ENCODE measurements at regions not wholly inside any gene's neighbourhood (a gene's known extent, or its start where the extent isn't known, plus 50 kb on each side); places are given as distances from the start of the nearest gene placed in this dataset.
A peak's percentile ranks its signal among the peaks of the same experiment; 100 is the strongest.

DNA sequence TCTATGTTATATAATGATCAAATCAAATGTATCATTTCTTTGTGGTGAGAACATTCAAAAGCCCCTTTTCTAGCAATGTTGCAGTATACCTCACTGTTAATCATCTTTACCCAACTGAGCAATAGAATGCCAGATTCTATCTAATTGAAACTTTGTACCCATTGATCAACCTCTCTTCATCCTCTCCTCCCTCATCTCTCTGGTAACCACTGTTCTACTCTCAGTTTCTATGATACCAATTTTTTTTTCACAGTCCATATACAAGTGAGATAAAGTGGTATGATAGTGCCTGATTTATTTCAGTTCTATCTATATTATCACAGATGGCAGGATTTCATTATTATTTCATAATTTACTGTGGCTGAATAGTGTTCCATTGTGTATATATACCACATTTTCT lies 209.8 kb downstream of the SPCS3 start:
- TF ChIP-seq, protein P1, sequence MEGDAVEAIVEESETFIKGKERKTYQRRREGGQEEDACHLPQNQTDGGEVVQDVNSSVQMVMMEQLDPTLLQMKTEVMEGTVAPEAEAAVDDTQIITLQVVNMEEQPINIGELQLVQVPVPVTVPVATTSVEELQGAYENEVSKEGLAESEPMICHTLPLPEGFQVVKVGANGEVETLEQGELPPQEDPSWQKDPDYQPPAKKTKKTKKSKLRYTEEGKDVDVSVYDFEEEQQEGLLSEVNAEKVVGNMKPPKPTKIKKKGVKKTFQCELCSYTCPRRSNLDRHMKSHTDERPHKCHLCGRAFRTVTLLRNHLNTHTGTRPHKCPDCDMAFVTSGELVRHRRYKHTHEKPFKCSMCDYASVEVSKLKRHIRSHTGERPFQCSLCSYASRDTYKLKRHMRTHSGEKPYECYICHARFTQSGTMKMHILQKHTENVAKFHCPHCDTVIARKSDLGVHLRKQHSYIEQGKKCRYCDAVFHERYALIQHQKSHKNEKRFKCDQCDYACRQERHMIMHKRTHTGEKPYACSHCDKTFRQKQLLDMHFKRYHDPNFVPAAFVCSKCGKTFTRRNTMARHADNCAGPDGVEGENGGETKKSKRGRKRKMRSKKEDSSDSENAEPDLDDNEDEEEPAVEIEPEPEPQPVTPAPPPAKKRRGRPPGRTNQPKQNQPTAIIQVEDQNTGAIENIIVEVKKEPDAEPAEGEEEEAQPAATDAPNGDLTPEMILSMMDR (IDR thresholded peaks at IDR 0.05; ENCODE audit: extremely low read depth, low read depth, low read length): no peak
- Histone ChIP-seq H3K4me3 (ENCODE audit: insufficient read depth, low read length) (no peak overlapping the region), H3K79me2 (ENCODE audit: insufficient read depth, low read length) (no peaks in the 10 kb centered on the region), H3K4me1 (ENCODE audit: insufficient read depth, low read length) (peaks cover 15% of the 10 kb centered on the region), H3K4me2 (ENCODE audit: insufficient read depth, low read length) (no peak overlapping the region), H3K27ac (ENCODE audit: low read depth, low read length) (no peak overlapping the region), H2AFZ (ENCODE audit: low read length) (no peak overlapping the region), H3K27me3 (ENCODE audit: insufficient read depth, low read length) (no peaks in the 10 kb centered on the region), H3K9me3 (ENCODE audit: low read depth, low read length) (no peaks in the 10 kb centered on the region), H3K36me3 (ENCODE audit: insufficient read depth, low read length) (no peaks in the 10 kb centered on the region), H4K20me1 (ENCODE audit: insufficient read depth, low read length) (no peaks in the 10 kb centered on the region)
- DNase-seq (ENCODE audit: insufficient read length, low spot score, missing footprints): no peak

DNA sequence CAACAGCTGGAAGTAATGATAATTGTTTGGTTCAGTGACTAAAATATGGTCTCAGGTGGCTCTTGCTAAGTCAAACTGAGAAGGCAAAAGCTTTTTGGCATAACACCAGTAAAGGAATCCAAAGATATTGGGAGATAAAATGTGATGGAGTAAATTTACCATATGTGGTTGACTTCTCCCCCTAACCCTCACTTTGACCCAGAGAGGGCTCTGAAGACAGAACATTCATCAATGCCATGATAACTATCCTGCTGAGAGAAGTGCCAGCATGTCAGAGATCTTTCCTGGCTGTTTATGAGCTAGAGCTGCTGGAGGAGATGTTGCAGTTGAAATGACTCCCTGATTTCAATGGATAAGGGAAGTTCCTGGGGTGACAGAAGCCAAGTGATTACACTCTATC lies 213.4 kb downstream of the SPCS3 start:
- no peaks in the 10 kb centered on the region for H4K20me1 ChIP-seq (ENCODE audit: insufficient read depth, low read length)
- H3K79me2 ChIP-seq (ENCODE audit: insufficient read depth, low read length): no peaks in the 10 kb centered on the region
- H3K4me1 ChIP-seq (ENCODE audit: insufficient read depth, low read length): peaks cover 25% of the 10 kb centered on the region
- H3K27me3 ChIP-seq (ENCODE audit: insufficient read depth, low read length): no peaks in the 10 kb centered on the region
- no peak for DNase-seq (ENCODE audit: insufficient read length, low spot score, missing footprints)
- H3K4me2 ChIP-seq (ENCODE audit: insufficient read depth, low read length): no peak overlapping the region
- H2AFZ ChIP-seq (ENCODE audit: low read length): no peak overlapping the region
- H3K27ac ChIP-seq (ENCODE audit: low read depth, low read length): no peak overlapping the region
- no peaks in the 10 kb centered on the region for H3K36me3 ChIP-seq (ENCODE audit: insufficient read depth, low read length)
- TF ChIP-seq, protein P1 (IDR thresholded peaks at IDR 0.05; ENCODE audit: extremely low read depth, low read depth, low read length): no peak
- H3K4me3 ChIP-seq (ENCODE audit: insufficient read depth, low read length): no peak overlapping the region
- H3K9me3 ChIP-seq (ENCODE audit: low read depth, low read length): no peaks in the 10 kb centered on the region

DNA sequence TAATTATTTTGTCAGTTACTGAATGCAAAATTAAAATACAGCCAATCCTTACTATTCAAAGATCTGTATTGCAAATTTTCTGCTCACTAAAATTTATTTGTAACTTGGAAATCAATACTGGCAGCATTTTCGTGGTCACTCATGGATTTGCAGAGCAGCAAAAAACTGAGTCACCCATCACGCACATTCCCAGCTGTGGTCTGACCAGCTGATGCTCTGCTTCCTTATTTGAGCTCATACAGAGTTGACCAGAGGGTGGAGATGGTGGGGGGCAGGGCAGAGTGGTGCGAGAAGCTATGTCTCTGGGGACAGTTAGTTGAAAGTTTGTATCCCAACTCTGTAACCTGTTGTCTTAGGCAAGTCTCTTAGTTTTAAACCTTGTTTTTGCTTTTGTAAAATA lies 214.8 kb downstream of the SPCS3 start:
- H3K79me2 ChIP-seq (ENCODE audit: insufficient read depth, low read length): no peaks in the 10 kb centered on the region
- H3K4me2 ChIP-seq (ENCODE audit: insufficient read depth, low read length): peak overlapping the region; percentile 18
- H3K9me3 ChIP-seq (ENCODE audit: low read depth, low read length): no peaks in the 10 kb centered on the region
- no peak overlapping the region for H3K4me3 ChIP-seq (ENCODE audit: insufficient read depth, low read length)
- H4K20me1 ChIP-seq (ENCODE audit: insufficient read depth, low read length): no peaks in the 10 kb centered on the region
- DNase-seq (ENCODE audit: insufficient read length, low spot score, missing footprints): peak; percentile 85
- TF ChIP-seq, protein P1 (IDR thresholded peaks at IDR 0.05; ENCODE audit: extremely low read depth, low read depth, low read length): no peak
- no peaks in the 10 kb centered on the region for H3K36me3 ChIP-seq (ENCODE audit: insufficient read depth, low read length)
- peaks cover 37% of the 10 kb centered on the region for H3K4me1 ChIP-seq (ENCODE audit: insufficient read depth, low read length)
- H3K27me3 ChIP-seq (ENCODE audit: insufficient read depth, low read length): no peaks in the 10 kb centered on the region
- no peak overlapping the region for H2AFZ ChIP-seq (ENCODE audit: low read length)
- no peak overlapping the region for H3K27ac ChIP-seq (ENCODE audit: low read depth, low read length)

DNA sequence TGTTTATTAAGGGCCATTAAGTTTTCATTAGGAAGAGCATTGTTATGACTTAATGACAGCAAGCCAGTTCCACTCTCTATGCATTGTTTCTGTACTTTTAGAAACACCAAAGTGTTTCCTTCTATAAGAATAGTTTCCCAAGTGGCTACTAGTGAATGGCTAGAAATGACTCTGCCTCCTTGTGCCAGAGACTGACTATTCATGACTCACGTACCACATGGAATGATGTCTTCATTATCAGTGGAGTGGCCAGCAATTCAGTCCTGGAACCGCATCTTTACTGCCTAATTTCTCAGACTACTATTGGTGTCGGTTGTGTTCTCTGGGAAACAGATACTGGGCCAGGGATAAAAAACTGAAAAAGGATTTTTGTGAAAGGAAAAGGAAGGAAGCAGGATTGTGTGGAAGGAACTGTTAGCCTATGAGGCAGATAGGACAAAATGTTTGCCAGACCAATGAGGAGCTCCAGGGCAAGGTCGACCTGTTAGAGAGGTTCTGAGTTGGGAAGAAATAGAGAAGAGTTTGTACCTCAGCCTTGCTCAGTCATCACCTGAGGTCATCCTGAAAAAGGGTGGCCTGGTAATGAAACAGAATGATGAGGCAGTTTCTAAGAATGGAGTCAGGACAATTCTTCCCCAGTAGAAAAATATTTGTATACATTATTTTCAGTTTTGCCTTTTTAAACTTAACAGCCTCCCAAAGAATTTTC lies 218.6 kb downstream of the SPCS3 start:
- peak overlapping the region; percentile 15 for H3K4me3 ChIP-seq (ENCODE audit: insufficient read depth, low read length)
- H3K4me2 ChIP-seq (ENCODE audit: insufficient read depth, low read length): peak overlapping the region; percentile 64
- H3K27ac ChIP-seq (ENCODE audit: low read depth, low read length): peak overlapping the region; percentile 99

More for the DNA sequence above, 218.6 kb downstream of the SPCS3 start:
- TF ChIP-seq, protein P1 (IDR thresholded peaks at IDR 0.05; ENCODE audit: extremely low read depth, low read depth, low read length): no peak
- Histone ChIP-seq H3K79me2 (ENCODE audit: insufficient read depth, low read length) (no peaks in the 10 kb centered on the region), H3K9me3 (ENCODE audit: low read depth, low read length) (no peaks in the 10 kb centered on the region), H3K27me3 (ENCODE audit: insufficient read depth, low read length) (no peaks in the 10 kb centered on the region), H2AFZ (ENCODE audit: low read length) (peak overlapping the region; percentile 52), H3K4me1 (ENCODE audit: insufficient read depth, low read length) (peaks cover 34% of the 10 kb centered on the region), H4K20me1 (ENCODE audit: insufficient read depth, low read length) (no peaks in the 10 kb centered on the region), H3K36me3 (ENCODE audit: insufficient read depth, low read length) (no peaks in the 10 kb centered on the region)
- peak; percentile 55 for DNase-seq (ENCODE audit: insufficient read length, low spot score, missing footprints)

Data from osteoblast (primary cell).